NAMALWA (cell line): ENCODE measurements at regions not wholly inside any gene's neighbourhood (a gene's known extent, or its start where the extent isn't known, plus 50 kb on each side); places are given as distances from the start of the nearest gene placed in this dataset.
"Not testable (repeated sequence)": the region's sequence is repeated elsewhere in the genome, so short reads cannot be mapped to it uniquely, and the experiment has no call there.

Experiments used
- DNase-seq: peaks from one replicate; pipeline ENCODE4 v3.0.0-alpha.2; 2015; ENCODE audit warnings: low spot score

DNA sequence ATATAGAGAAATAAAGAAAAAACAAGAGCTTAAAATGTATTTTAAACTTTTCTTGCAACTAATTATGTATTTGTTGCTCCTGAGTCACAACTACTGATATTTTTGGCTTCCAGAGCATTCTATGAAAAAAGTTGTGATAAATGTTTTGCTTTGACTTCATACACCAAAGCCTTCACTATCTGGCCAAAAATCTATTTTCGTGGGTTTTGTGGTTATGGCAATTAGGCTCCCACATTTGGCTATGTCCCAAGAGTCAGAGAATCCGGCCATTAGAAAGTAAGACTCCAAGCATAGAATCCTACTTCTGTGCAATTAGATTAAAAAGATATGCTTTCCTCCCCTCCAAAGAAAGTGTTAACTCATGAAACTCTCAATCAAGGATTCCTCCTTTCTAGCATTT, 1456.1 kb upstream of the ACVR2A start:
- DNase-seq = no peak

- no peak for DNase-seq
These were observed 1458.7 kb upstream of the ACVR2A start for GRCh38 chr2:146386096-146386495.

- peak; percentile 29 for DNase-seq
These were observed 1459.8 kb upstream of the ACVR2A start for GRCh38 chr2:146385031-146385430.

DNA sequence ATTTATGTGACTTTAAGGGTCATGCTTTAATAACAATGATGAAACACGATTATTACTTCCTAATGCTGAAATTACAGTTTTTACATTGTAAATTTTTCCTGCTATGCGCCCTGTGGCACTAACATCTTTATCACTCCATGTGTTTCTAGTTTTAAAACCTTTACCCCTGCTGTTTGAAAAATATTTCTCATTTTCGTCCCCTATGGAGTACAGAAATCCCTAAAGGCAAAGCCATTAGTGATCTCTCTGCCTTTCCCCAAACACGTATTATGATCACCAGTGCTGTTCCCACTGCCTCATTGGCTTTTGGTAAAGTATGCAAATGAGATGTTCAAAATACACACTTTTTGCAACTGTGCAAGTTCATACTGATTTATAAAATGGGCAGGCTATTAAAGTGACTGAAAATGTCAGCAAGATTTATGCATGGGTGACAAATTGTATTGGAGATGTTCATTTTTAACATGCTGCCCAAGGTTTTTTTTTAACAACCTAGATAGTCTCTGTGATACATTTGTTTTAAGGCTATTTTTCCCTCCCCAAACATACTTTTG, 1468.2 kb upstream of the ACVR2A start:
- DNase-seq = no peak

GRCh38 chr2:146374505-146374904, 1470.3 kb upstream of the ACVR2A start:
- DNase-seq = no peak

- DNase-seq = not testable (repeated sequence)
These were observed 1473.5 kb upstream of the ACVR2A start for GRCh38 chr2:146371364-146371763.

DNA sequence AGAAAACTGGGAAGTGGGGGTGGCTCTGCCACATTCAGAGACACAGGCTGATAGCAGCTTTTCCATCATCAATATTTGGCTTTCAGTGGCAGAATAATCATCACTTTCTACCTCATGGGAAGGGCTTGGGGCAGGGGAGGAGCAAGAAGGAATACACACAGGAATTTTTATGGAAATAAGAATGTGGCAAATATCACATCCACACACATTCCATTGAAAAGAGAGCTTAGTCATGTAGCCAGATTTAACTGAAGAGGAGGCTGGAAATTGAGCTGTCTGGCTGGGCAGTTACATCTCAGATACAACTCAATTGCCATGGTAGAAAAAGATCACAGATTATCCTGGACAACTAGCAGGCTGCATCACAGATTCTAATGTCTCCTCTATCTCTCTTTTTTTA, 1474.0 kb upstream of the ACVR2A start:
- DNase-seq = no peak

- no peak for DNase-seq
These were observed 1478.6 kb upstream of the ACVR2A start for GRCh38 chr2:146366276-146366675.

DNA sequence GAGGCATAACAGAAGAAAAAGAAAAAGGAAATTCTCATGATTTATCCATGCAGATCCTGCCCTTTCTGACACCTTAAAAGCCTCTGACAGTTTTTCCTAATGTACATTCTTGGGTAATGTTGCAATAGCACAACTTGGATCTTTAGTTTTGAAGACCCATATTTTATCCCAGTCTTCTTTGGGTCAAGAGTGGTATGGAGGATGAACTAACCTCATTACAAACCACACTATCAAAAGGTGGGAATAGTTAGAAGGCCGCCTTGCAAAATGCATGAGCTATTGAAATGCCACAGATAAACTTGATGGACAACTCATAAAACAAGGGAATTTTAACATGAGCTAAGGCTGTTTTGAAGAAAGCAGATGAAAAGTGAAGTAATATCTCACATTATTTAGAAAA, 1479.8 kb upstream of the ACVR2A start:
- DNase-seq = no peak

- no peak for DNase-seq
These were observed 1481.1 kb upstream of the ACVR2A start for GRCh38 chr2:146363731-146364130.

- no peak for DNase-seq
These were observed 1493.1 kb upstream of the ACVR2A start for GRCh38 chr2:146351689-146352088.

GRCh38 chr2:146349334-146349733, 1495.5 kb upstream of the ACVR2A start:
- DNase-seq = no peak

DNA sequence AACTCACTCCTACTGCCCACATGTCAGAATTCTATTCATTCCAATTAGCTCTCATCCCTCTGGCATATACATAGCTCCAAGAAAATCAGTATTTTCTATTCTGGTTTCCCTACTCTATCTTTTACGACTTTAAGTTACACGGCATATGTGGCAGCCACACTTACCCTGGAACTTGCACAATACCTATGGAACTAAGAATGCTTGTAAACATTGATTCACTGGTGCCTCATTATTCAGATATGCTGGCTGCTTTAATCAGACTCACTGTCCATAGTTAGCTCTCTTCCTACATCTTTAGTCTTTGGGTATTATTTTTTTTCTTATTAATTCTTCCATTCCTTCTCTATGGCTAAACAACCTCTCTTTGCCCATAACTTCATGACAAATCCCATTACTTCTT, 1519.9 kb upstream of the ACVR2A start:
- no peak for DNase-seq

DNA sequence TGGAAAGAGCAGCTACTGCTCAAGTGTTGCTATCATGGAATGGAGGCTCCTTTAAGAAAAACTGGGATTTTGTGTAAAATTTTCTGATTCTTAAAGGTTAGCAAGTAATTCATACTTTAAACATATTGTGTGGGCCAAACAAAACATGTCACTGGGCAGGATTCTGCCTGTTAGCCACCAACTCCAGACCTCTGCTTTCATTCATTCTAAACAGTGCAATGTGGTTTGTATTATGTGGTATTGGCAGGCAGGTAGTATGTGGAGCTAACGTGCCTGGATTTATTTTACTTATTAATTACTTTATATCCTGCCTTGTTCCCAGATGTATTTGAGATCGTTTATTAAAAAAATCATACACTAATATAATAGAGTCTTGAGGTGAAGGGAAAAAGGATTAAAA, 1521.3 kb upstream of the ACVR2A start:
- DNase-seq = no peak

DNA sequence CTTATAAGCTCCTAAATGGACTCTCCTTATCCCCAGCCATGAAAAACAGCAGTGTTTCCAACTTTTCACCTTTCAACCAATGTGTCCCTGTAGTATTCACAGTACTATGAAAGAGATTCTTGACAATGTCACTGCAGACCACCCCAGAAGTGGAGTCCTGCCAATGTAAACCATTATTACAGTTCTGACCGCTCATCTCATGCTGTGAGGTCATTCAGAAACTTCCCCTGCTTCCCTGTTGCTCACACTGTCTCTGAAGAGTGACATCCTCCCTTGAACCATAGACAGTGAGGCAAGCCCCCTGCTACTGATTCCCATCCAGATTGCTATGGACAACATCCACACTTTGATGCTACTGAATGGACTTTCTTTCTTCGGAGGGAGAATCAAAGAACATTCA, 1523.7 kb upstream of the ACVR2A start:
- no peak for DNase-seq

GRCh38 chr2:146317959-146318358, 1526.9 kb upstream of the ACVR2A start:
- DNase-seq = no peak

DNA sequence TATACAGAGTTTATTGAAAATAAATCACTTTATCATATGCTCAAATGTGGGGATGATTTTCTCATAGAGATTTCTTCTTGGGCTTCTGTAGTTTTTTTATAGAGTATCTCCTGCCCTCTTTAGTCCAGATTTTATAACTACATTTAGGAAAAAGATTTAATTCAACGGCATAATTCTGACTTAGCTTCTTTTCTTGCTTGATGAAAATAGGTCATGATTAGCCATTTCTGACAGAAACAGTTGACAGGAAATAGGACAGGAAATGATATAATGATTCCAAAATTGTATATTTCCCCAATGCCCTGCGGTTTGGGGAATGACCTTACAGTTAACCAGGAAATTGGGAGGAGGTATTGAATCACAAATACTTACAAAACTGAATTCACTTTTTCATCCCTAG, 1531.9 kb upstream of the ACVR2A start:
- DNase-seq = peak; percentile 53

DNA sequence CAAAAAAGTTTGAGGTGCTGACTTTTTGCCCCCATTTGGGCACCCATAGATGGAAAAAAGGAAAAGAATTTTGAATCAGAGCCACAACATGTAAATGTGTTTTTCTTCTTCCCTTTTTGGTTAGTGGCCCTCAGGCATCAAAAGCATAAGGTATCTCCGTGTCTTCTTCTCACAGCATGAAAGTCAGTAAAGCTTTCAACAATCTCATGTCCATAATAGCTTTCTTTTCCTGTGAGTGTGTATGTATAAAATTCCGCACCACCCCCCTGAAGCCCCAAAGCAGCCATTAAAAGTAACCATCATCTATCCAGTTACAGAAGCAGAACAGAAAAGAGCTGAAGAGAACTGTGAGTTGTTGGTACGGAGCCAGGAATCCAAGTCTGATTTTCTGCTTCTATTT, 1539.7 kb upstream of the ACVR2A start:
- no peak for DNase-seq

- DNase-seq = no peak
These were observed 1543.5 kb upstream of the ACVR2A start for GRCh38 chr2:146301287-146301686.

GRCh38 chr2:146295080-146295670, 1549.7 kb upstream of the ACVR2A start:
- peak; percentile 26 for DNase-seq

DNA sequence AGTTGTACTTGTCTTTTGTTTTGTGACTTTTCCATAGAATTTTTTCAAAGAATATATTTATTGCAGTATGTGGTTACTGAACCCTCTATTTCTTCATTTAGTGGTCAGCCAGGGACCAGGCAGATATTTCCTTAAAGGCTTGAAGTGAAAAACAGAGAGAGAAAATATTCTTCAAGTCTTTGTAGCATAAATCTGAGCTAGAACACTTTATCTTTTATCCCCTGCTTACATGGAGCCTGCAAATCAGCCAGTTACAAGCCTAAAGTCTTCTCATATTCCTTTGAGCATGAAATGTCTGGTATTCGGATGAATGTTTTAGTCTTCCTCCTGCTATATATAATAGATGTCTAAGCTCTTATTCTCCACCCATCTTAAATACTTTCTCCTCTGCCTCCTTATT, 1557.5 kb upstream of the ACVR2A start:
- no peak for DNase-seq

DNA sequence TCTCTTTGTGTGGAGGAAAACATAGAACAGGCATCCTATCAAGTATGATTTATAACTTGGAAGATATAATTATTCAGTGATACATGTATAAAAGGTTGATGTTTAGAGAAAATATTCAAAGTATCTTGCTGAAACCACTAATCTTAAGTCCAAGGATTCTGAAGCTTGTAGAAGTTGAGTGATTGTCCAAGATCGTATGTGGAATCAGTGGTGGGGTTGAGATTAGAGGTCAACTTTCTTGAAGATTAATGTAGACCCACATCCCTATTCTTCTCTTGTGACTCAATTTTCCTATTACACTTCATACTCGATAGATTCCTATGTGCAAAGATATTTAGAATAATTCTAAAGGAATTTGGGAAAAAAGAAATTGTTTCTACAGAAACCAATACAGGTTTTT, 1565.9 kb upstream of the ACVR2A start:
- no peak for DNase-seq

DNA sequence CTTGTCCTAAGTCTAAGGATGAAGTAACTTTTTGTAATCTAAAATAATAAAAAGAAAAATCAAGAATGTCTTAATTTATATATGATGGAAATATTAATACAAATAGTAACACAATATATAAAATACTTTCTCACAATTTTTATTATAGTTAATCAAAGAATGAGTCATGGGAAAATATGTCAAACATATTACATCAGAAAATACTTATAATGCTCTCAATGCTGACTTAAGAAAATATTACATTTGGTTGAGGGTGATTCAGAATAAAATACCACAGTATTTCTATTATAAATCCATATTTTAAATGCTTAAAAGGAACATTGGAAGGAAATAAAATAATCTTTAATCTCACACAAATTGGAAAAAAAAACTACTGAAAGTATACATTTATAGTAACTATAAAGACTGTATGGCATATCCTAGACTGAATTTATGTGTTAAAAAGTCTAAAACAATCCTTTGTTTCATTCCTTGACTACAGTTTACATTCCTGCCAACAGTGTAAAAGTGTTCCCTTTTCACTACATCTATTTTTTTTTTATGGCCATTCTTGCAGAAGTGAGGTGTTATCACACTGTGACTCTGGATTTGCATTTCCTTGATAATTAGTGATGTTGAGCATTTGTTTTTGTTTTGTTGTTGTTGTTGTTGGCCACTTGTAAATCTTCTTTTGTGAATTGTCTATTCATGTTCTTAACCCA, 1573.5 kb upstream of the ACVR2A start:
- no peak for DNase-seq

DNA sequence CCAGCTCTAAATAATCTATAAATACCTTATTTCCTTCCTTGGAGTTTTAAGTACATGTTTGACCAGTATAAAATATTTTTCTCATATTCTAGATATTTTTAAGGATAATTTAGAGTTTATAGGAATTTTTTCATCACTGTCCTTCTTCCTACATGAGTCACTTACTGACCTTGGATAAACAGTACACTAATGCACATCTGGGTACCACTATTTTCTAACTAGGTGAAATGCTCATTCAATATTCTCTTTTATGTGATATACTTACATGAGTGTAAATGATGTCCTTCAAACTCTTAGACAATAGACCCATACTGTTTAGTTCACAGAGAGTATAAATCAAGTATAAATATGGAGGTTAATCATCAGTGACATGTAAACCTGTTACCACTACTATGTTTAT, 1574.2 kb upstream of the ACVR2A start:
- DNase-seq = no peak
